ENCODE measurements at regions not wholly inside any gene's neighbourhood (a gene's known extent, or its start where the extent isn't known, plus 50 kb on each side); places are given as distances from the start of the nearest gene placed in this dataset.

GRCh38 chr12:88908345-88908744 is 328.1 kb upstream of the KITLG start:
- Mint-ChIP-seq H3K27me3 (no peaks in the 10 kb centered on the region), H3K4me1 (ENCODE audit: unreplicated experiment) (no peaks in the 10 kb centered on the region)
- TF ChIP-seq CTCF (conservative IDR thresholded peaks at IDR 0.05), result no peak

GRCh38 chr12:88904705-88905104 is 324.4 kb upstream of the KITLG start:
- Mint-ChIP-seq H3K36me3 (no peaks in the 10 kb centered on the region), H3K4me3 (no peak overlapping the region), H3K27ac (no peak overlapping the region), H3K4me1 (ENCODE audit: unreplicated experiment) (no peaks in the 10 kb centered on the region), H3K9me3 (no peaks in the 10 kb centered on the region), H3K27me3 (no peaks in the 10 kb centered on the region)
- no peak for TF ChIP-seq CTCF (conservative IDR thresholded peaks at IDR 0.05)
- DNase-seq (ENCODE audit: extremely low spot score, unreplicated experiment), result no peak

More at GRCh38 chr12:88908345-88908744, 328.1 kb upstream of the KITLG start:
- no peak overlapping the region for H3K27ac Mint-ChIP-seq
- DNase-seq (ENCODE audit: extremely low spot score, unreplicated experiment), result no peak
- no peaks in the 10 kb centered on the region for H3K9me3 Mint-ChIP-seq
- H3K4me3 Mint-ChIP-seq, result no peak overlapping the region
- no peaks in the 10 kb centered on the region for H3K36me3 Mint-ChIP-seq

GRCh38 chr12:88903333-88903732 is 323.1 kb upstream of the KITLG start:
- Mint-ChIP-seq H3K27ac (no peak overlapping the region), H3K4me1 (ENCODE audit: unreplicated experiment) (no peaks in the 10 kb centered on the region), H3K4me3 (no peak overlapping the region), H3K36me3 (no peaks in the 10 kb centered on the region), H3K9me3 (no peaks in the 10 kb centered on the region), H3K27me3 (no peaks in the 10 kb centered on the region)
- no peak for TF ChIP-seq CTCF (conservative IDR thresholded peaks at IDR 0.05)
- DNase-seq (ENCODE audit: extremely low spot score, unreplicated experiment), result no peak

- no peaks in the 10 kb centered on the region for H3K27me3 Mint-ChIP-seq
Observed at GRCh38 chr12:88897723-88898122, 317.5 kb upstream of the KITLG start.

GRCh38 chr12:88896958-88897357 is 316.7 kb upstream of the KITLG start:
- no peak for TF ChIP-seq CTCF (conservative IDR thresholded peaks at IDR 0.05)
- no peak for DNase-seq (ENCODE audit: extremely low spot score, unreplicated experiment)
- Mint-ChIP-seq H3K36me3 (no peaks in the 10 kb centered on the region), H3K4me3 (no peak overlapping the region), H3K27ac (no peak overlapping the region), H3K27me3 (no peaks in the 10 kb centered on the region), H3K9me3 (no peaks in the 10 kb centered on the region), H3K4me1 (ENCODE audit: unreplicated experiment) (peaks cover 9% of the 10 kb centered on the region)

More at GRCh38 chr12:88897723-88898122, 317.5 kb upstream of the KITLG start:
- no peak for DNase-seq (ENCODE audit: extremely low spot score, unreplicated experiment)
- TF ChIP-seq CTCF (conservative IDR thresholded peaks at IDR 0.05), result no peak
- no peaks in the 10 kb centered on the region for H3K36me3 Mint-ChIP-seq
- peaks cover 9% of the 10 kb centered on the region for H3K4me1 Mint-ChIP-seq (ENCODE audit: unreplicated experiment)
- no peak overlapping the region for H3K27ac Mint-ChIP-seq
- no peak overlapping the region for H3K4me3 Mint-ChIP-seq
- no peaks in the 10 kb centered on the region for H3K9me3 Mint-ChIP-seq

- TF ChIP-seq CTCF (conservative IDR thresholded peaks at IDR 0.05), result no peak
- no peak for DNase-seq (ENCODE audit: extremely low spot score, unreplicated experiment)
- Mint-ChIP-seq H3K4me1 (ENCODE audit: unreplicated experiment) (peaks cover 9% of the 10 kb centered on the region), H3K4me3 (no peak overlapping the region), H3K27me3 (no peaks in the 10 kb centered on the region), H3K9me3 (peaks cover 4% of the 10 kb centered on the region), H3K27ac (no peak overlapping the region), H3K36me3 (no peaks in the 10 kb centered on the region)
Observed at GRCh38 chr12:88895634-88896033, 315.4 kb upstream of the KITLG start.
